ENCODE measurements at regions not wholly inside any gene's neighbourhood (a gene's known extent, or its start where the extent isn't known, plus 50 kb on each side); places are given as distances from the start of the nearest gene placed in this dataset.

DNA sequence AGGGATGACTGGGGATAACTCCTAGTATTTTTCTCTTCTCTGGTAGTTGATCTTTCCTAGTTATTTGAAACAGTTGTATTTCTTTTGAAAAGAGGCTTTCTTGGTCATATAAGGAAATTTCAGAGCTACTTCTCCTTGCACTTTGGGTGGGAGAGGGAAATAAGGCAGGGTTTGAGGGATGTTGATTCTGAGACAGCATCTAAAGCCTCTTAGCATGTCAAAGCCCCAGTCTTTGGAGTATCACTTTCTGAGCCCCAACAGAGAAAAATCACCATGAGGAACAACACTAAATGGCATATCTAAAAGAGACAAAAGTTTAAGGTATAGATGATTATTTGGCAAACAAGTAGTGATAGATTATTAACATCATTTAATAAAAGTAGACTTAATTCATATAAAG is 688.1 kb downstream of the TRAM1L1 start:
- in situ Hi-C loops (cut with HindIII; ENCODE audit: low pct_ligation_motif_present, low pct_unique_long_range_greater_than_20kb, low sequenced_read_pairs) = no loop called here
- no peak for DNase-seq

DNA sequence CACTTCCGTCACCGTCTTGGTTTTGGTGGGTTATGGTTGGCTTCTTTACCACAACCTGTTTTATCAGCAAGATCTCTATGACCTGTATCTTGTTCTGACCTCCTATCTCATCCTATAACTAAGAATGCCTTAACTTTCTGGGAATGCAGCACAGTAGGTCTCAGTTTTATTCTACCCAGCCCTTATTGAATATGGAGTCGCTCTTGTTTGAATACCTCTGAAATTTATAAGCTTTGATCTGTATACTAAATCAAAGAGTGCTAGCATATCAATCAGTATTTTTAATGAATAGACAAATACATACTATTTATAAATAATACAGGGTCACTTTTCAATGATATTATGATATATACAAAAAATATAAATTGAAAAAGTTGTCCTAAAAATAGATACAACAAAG is 690.0 kb downstream of the TRAM1L1 start:
- no peak for DNase-seq
- in situ Hi-C loops (cut with HindIII; ENCODE audit: low pct_ligation_motif_present, low pct_unique_long_range_greater_than_20kb, low sequenced_read_pairs) = no loop called here

DNA sequence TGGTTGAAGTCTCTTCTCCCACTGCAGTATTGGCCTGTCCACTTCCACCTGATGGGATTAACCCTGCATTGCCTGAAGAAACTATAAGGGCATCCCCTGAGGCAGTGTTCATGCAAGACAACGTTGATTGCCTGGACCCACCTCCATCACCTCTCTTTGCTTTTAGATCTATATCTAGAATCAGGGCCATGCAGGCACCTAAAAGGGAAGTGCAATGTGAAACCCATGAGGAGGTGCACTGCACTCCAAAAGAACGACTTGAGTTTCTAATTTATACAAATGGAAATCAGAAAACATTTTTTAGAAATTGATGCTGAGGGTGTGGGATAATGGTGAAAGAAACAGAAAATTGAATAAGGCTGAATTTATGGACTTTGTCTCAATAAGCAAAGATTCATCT is 694.4 kb downstream of the TRAM1L1 start:
- DNase-seq = no peak
- in situ Hi-C loops (cut with HindIII; ENCODE audit: low pct_ligation_motif_present, low pct_unique_long_range_greater_than_20kb, low sequenced_read_pairs) = no loop called here

DNA sequence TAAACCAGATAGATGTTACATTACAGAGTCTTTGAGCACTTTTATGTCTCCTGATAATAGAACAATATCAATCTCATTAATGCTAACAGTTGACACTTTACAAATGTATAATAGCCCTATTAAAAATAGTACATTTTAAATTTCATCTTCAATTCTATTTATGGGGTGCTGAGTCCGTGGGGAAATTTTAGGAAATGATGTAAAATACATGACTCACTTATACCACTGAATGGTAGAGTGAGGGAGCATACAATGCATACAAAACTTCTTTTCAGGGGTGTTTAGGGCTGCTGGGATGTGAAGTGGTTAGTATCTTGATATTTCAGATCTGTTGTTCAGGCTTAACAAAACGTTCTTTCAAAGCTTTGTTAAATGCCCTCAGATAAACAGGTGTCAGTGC is 696.2 kb downstream of the TRAM1L1 start:
- no peak for DNase-seq
- in situ Hi-C loops (cut with HindIII; ENCODE audit: low pct_ligation_motif_present, low pct_unique_long_range_greater_than_20kb, low sequenced_read_pairs) = no loop called here

DNA sequence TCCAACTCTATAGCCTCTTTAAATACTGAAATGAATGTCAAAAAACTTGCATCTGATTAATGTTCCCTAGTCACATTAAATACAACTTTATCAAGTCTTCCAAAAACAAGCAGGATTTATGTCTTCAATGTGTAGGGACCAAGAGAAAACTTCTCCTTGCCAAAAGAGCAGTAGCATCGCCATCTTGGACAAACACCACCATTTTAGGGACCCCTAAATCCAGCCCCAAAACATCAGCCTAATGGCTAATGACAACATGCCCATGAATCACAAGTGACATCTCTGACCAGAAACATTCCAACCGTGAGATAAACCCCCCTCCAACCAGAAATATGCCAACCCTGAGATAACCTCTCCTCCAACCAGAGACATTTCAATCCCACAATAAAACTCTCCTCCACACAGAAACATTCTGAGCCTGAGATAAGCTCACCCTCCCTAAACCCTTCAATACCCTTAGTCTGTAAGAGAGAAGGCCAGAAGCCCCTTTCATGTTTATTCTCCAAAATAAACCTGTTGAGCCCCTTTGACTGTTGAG is 697.4 kb downstream of the TRAM1L1 start:
- no peak for DNase-seq
- in situ Hi-C loops (cut with HindIII; ENCODE audit: low pct_ligation_motif_present, low pct_unique_long_range_greater_than_20kb, low sequenced_read_pairs) = no loop called here

DNA sequence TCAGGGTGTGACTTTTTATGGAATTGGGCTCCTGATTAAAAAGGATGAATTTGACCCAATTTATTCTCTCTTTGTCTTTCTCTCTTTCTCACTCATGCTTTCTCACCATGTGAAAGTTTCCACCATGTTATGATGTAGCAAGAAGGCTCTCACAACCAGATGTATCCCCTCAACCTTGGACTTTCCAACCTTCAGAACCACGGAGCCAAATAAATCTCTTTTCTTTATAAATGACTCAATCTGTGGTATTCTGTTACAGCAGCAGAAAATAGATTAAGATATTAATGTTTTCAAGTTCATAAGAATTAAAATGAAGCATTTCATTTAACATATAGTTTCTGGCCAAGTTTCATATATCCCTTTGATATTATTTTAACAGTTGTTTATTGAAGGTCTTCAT is 698.5 kb downstream of the TRAM1L1 start:
- in situ Hi-C loops (cut with HindIII; ENCODE audit: low pct_ligation_motif_present, low pct_unique_long_range_greater_than_20kb, low sequenced_read_pairs) = no loop called here
- no peak for DNase-seq

DNA sequence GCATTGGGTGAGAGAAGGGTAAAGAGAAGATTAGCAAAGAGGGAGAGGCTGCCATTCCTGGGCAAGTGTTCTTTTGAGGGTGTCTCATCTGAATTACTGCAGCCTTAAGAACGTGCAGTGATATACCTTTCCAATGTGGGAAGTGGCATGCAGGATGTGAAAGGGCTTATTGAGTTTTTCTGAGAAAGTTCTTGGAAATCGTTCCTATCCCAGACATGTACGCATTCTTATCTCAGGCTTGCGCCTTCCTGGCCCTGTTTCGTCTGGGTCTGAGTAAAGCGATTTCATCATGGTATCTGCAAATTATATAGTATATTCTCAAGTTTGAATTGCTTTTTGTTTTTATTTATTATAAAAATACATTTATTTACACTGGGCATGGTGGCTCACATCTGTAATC is 699.8 kb downstream of the TRAM1L1 start:
- no peak for DNase-seq
- in situ Hi-C loops (cut with HindIII; ENCODE audit: low pct_ligation_motif_present, low pct_unique_long_range_greater_than_20kb, low sequenced_read_pairs) = no loop called here

DNA sequence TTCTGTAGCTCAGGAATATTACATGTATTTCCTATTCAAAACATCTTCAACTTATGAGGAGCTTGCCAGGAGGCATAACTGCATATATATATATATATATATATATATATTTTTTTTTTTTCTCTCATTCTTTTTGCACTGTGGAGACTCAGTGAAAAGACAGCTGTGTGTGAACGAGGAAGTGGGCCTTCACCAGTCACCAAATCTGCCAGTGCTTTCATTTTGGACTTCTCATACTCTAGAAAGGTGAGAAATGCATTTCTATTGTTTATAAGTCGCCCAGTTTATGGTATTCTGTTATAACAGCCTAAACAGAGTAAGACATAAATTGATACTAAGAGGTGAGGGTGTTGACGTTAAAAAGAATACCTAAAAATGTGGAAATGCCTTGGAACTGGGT is 710.6 kb downstream of the TRAM1L1 start:
- DNase-seq = no peak
- in situ Hi-C loops (cut with HindIII; ENCODE audit: low pct_ligation_motif_present, low pct_unique_long_range_greater_than_20kb, low sequenced_read_pairs) = no loop called here

DNA sequence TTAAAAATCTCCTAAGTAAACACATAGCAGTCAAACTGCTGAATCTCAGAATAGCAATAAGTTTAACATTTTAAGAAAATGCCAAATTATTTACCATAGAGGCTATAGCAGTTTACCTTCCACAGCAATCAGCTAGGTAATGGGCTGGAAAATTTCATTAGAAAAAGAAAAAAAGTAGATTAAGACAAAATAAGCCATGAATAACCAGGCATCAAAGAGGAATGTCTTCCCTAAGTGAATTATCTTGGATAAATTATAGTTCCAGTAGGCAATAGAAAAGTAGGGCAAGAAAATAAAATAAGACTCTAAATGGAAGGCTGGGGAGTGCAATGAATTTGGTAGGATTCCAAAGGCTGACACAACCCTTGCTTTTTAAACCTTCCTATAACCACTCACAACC is 722.8 kb downstream of the TRAM1L1 start:
- no peak for DNase-seq
- in situ Hi-C loops (cut with HindIII; ENCODE audit: low pct_ligation_motif_present, low pct_unique_long_range_greater_than_20kb, low sequenced_read_pairs) = no loop called here

DNA sequence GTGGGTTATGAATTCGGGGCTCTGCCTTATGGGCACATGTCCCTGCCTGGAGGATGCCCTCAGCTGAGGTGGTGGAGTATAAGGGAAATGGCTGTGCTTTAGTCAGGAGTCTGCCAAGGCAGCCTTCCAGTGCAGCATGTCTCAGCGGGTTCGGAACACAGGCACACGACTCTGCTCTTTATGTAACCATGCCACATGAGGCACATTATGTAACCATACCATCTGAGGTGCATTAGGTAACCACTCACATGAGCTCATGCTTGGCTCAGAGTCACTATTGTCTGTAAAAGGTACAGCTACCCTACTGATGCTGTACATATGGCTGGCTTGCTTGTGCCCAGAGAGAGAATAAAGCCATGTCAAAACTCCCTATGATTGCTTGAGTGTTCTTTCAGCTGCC is 723.6 kb downstream of the TRAM1L1 start:
- in situ Hi-C loops (cut with HindIII; ENCODE audit: low pct_ligation_motif_present, low pct_unique_long_range_greater_than_20kb, low sequenced_read_pairs) = no loop called here
- no peak for DNase-seq

DNA sequence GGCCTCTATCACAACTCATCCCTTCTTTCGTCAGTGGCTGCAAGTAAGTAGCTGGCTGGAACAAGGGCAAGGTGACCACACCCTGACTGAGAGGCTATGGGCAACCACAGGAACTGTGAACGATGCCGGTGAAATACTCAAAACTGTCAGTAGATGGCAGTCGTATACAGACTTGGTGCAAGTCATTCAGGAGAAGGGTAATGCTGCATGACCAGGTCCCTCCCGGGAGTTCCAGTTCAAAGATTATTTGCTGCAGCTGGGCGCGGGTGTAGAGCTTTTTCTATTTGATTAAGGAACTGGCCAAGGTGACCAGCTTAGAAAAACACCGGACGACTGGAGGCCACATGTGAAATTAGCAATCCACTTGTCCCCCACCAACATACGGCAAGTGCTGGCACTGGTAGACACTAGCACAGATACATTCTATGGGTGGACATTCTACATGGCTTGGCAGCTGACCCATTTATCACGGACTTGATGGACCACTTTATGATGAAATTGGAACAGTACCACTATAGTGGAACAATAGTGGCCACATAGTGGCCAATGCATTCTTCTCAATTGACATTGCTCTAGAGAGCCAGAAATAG is 726.6 kb downstream of the TRAM1L1 start:
- DNase-seq = peak; percentile 45
- in situ Hi-C loops (cut with HindIII; ENCODE audit: low pct_ligation_motif_present, low pct_unique_long_range_greater_than_20kb, low sequenced_read_pairs) = no loop called here

DNA sequence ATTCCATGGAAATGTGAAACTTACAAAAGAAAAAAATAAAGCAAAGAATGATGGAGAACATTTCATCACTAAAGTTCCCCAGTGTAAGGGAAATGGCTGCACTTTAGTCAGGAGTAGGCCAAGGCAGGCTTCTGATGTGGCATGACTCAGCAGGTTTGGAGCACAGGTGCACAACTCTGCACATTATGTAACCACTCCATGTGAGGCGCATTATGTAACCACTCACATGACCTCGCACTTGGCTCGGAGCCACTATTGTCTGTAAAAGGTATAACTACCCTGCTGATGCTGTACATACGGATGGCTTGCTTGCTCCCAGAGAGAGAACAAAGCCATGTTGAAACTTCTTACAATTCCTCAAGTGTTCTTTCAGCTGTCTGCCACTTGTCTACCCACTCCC is 727.6 kb downstream of the TRAM1L1 start:
- in situ Hi-C loops (cut with HindIII; ENCODE audit: low pct_ligation_motif_present, low pct_unique_long_range_greater_than_20kb, low sequenced_read_pairs) = no loop called here
- DNase-seq = peak; percentile 2

DNA sequence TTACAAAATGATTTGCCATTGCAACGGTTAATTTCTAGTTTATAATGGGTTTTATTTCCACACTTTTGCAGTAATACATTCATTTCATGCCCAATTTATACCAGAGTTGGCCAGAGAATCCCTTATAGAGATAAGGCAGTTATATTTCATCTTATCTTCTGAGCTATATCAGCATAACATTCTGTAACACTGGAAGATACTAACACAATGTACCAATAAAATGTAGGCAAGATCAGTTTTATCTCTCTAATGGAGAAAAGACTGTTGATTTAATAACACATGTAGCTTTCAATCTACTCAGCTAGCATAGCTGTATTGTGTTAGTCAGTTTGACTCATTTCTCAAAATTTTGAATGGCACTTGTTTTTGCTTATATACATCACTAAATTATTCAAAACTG is 738.6 kb downstream of the TRAM1L1 start:
- in situ Hi-C loops (cut with HindIII; ENCODE audit: low pct_ligation_motif_present, low pct_unique_long_range_greater_than_20kb, low sequenced_read_pairs) = no loop called here

DNA sequence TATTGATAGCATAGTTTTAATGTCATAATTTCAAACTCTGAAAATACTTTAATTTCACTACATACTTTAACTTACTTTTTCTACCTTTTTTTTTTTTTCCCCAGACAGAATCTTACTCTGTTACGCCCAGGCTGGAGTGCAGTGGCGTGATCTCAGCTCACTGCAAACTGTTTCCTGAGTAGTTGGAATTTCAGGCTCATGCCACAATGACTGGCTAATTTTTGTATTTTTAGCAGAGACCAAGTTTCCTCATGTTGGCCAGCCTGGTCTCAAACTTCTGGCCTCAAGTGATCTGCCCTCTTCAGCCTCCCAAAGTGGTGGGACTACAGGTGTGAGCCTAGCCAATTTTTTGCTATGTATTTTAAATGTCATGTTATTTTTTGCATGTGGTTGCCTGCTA is 741.6 kb downstream of the TRAM1L1 start:
- in situ Hi-C loops (cut with HindIII; ENCODE audit: low pct_ligation_motif_present, low pct_unique_long_range_greater_than_20kb, low sequenced_read_pairs) = no loop called here
- no peak for DNase-seq

More for the DNA sequence above, 738.6 kb downstream of the TRAM1L1 start:
- DNase-seq = no peak

DNA sequence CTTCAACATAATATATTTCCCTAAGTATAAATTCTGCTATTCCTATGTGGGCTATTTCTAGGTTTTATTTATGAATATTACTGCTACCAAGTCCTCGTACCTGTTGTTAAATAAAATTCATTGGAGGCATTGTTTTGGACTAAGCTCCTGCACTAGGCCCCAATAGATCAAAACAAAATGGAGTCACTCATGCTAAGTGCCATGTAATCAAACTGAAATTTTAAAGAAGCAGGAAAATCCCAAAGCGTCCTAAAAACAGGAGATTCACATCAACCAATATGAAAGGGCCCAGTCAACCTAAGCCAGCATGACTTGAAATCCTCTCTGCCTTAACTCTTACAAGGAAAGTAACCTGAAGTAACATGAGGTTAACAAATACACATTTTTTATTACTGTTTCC is 743.2 kb downstream of the TRAM1L1 start:
- in situ Hi-C loops (cut with HindIII; ENCODE audit: low pct_ligation_motif_present, low pct_unique_long_range_greater_than_20kb, low sequenced_read_pairs) = no loop called here
- no peak for DNase-seq

DNA sequence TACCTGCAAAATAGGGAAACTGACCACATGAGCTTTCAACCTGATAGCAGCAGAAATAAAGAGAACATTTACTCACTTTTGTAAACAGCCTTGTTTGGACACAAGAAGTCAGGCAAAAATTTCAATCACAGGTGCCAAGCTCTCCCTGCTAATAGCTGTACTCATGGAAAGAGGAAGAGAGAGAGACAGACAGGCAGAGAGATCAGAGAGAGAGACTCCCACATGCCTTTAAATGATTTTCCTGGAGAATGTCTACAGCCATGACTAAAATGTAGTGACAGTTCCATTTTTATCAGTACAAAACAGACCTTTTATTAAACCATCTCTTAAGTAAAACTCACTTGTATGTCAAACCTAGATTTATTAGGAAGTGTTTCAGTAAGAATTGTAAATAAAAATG is 752.9 kb downstream of the TRAM1L1 start:
- in situ Hi-C loops (cut with HindIII; ENCODE audit: low pct_ligation_motif_present, low pct_unique_long_range_greater_than_20kb, low sequenced_read_pairs) = no loop called here
- DNase-seq = no peak

DNA sequence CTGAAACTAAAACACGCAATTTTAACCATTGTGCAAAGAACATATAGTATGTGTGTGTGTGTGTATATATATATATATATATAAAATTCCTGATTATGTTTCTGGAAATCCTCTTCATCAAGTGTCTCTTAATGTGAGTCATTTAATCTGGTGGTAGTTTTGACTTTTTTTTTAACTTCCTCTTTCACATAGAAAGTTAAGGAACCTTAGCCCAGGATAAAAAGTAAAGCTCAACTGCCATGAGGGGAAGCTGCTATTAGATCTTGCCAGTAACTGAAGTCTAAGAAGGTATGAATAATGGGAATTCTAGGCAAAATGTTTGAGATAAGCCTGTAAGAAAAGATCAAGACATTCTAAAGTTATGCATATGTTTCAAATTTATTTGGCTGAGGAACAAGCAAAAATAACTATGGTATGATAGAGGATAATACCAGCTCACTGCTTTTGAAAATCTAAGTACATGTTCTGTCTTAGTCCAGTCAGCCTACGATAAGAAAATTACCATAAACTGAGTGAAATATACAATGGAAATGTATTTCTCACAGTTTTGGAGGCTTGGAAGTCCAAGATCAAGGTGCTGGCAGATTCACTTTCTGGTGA is 757.0 kb downstream of the TRAM1L1 start:
- in situ Hi-C loops (cut with HindIII; ENCODE audit: low pct_ligation_motif_present, low pct_unique_long_range_greater_than_20kb, low sequenced_read_pairs) = no loop called here
- no peak for DNase-seq

DNA sequence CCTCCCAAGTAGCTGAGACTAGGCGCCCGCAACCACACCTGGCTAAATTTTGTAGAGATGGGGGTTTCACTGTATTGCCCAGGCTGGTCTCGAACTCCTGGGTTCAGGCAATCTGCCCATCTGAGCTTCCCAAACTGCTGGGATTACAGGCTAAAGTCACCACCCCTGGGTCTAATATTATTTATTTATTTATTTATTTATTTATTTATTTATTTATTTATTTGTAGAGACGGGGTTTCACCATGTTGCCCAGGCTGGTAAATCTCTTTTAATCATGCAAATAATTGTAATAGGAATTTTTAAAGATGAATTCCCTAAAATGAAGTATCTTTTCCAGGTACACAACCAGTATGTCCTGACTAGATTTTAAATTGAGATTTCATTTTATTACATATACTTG is 761.8 kb downstream of the TRAM1L1 start:
- in situ Hi-C loops (cut with HindIII; ENCODE audit: low pct_ligation_motif_present, low pct_unique_long_range_greater_than_20kb, low sequenced_read_pairs) = no loop called here
- no peak for DNase-seq

DNA sequence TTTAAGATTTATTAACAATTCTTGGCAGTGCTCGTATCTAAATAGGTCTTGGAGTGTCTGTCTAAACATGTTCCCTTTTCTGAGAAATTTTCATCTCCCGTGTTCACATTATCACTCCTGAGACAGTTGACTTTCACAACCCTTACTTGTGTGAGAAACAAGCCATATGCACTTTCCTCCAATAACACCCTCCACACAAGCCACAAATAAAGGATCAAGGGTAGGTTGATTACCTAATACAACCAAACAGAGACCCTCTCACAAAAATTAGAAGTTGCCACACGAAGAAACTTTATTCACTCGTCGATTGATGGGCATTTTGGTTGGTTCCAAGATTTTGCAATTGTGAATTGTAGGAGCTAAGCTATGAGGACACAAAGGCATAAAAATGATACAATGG is 763.9 kb downstream of the TRAM1L1 start:
- in situ Hi-C loops (cut with HindIII; ENCODE audit: low pct_ligation_motif_present, low pct_unique_long_range_greater_than_20kb, low sequenced_read_pairs) = no loop called here
- no peak for DNase-seq

DNA sequence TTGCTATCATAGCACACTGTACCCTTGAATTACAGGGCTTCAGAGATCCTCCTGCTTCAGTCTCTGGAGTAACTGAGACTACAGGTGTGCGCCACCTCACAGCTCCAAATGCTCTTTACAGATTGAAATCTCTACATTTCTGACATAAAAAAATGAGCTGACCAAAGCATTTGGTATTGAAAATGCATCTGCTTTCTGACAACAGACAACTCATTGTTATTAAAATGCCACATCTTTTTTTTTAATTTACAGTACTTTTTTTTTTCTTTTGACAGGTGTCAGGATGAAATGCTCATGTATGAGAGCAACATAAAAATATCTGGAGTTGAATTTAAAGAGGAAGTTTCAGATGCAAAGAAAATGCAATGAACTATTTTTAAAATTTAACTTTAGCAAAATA is 764.5 kb downstream of the TRAM1L1 start:
- in situ Hi-C loops (cut with HindIII; ENCODE audit: low pct_ligation_motif_present, low pct_unique_long_range_greater_than_20kb, low sequenced_read_pairs) = no loop called here
- DNase-seq = no peak
